Activated T-cell treated with anti-CD3 and anti-CD28 coated beads, Interleukin-2, amount 50 U/mL, for 4 hours (primary cell): ENCODE measurements at regions not wholly inside any gene's neighbourhood (a gene's known extent, or its start where the extent isn't known, plus 50 kb on each side); places are given as distances from the start of the nearest gene placed in this dataset.

Experiments used
- ATAC-seq, 2 donors: fragments of 200-7000 bp; cut with Tn5 transposase; one replicate each; pipeline ENCODE4 v1.10.0; 2021
- DNase-seq: peaks from one replicate; pipeline ENCODE4 v3.0.0-alpha.2; 2020
- H3K27me3 Mint-ChIP-seq: one replicate; pipeline ENCODE4 v1.8.0; 2021; ENCODE audit warnings: low read depth, mixed read lengths
- H3K36me3 Mint-ChIP-seq: one replicate; pipeline ENCODE4 v1.8.0; 2022; ENCODE audit warnings: mixed read lengths; ENCODE audit not compliant: insufficient read depth
- H3K4me1 Mint-ChIP-seq: one replicate; pipeline ENCODE4 v1.8.0; 2021; ENCODE audit warnings: low read depth, mixed read lengths
- H3K4me3 Mint-ChIP-seq: one replicate; pipeline ENCODE4 v1.8.0; 2021; ENCODE audit warnings: mild to moderate bottlenecking, moderate library complexity, mixed read lengths
- H3K9me3 Mint-ChIP-seq: one replicate; pipeline ENCODE4 v1.8.0; 2021; ENCODE audit warnings: mixed read lengths

DNA sequence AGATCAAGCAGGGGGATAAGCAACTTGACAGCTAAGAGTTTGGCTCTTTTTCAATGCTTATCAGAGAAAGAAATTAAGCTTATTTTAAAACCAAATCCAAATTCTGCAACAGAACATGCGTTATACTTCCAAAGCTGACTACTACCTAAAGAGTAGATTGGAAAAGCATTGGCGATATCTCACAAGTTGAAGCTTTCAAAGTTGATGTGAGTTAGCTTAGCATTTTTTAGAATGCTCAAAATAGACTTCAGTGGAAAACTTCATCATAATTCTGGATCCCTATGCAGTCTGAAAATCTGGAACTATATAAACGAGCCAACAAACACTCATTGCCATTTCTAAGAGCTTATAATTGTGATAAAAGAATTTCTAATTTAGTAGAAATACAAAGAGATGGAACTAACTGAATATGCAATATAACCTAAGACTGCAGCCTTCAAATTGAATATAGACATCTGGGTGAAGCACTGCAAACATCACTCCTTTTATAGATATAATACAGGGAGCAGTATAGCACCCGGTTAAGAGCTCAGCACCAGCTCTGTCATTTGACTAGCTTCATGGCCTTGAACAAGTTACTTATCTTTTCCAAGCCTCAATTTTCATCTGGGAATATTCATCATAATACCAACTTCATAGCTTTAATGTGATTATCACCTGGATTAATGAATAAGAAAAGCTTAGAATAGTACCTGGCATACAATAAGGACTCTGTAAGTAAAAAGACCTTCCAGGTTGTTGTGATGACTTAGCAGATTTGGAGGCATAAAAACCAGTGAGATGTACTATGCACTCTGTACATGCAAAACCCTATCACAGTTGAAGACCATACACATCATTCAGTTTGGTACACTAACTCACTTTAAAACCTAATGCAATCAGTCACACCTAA lies 242.7 kb upstream of the TTC14 start:
- H3K36me3 Mint-ChIP-seq = no peaks in the 10 kb centered on the region
- DNase-seq = no peak

DNA sequence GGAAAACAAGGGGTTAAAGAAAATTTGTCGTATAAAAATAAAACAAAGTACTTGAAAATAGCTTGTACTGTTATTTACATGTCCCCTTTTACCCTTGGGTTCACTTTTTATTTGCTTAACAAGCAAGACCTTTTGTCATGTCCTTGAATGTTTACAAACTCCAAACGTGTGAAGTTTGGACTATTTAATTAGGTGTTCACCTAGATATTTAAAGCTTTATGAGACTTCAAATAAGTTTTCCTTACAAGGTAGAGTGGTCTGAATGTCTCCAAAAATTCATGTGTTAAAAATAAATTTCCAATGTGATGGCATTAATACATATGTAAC lies 242.0 kb upstream of the TTC14 start:
- peaks cover 2% of the 10 kb centered on the region for H3K27me3 Mint-ChIP-seq
- no peak for DNase-seq
- ATAC-seq = no peak
- H3K4me1 Mint-ChIP-seq = no peaks in the 10 kb centered on the region
- H3K4me3 Mint-ChIP-seq = no peak overlapping the region
- no peaks in the 10 kb centered on the region for H3K36me3 Mint-ChIP-seq
- H3K9me3 Mint-ChIP-seq = peaks cover 4% of the 10 kb centered on the region

More for the DNA sequence above, 242.7 kb upstream of the TTC14 start:
- peaks cover 2% of the 10 kb centered on the region for H3K27me3 Mint-ChIP-seq
- H3K4me1 Mint-ChIP-seq = no peaks in the 10 kb centered on the region
- no peak for ATAC-seq
- H3K9me3 Mint-ChIP-seq = peaks cover 4% of the 10 kb centered on the region
- H3K4me3 Mint-ChIP-seq = no peak overlapping the region

DNA sequence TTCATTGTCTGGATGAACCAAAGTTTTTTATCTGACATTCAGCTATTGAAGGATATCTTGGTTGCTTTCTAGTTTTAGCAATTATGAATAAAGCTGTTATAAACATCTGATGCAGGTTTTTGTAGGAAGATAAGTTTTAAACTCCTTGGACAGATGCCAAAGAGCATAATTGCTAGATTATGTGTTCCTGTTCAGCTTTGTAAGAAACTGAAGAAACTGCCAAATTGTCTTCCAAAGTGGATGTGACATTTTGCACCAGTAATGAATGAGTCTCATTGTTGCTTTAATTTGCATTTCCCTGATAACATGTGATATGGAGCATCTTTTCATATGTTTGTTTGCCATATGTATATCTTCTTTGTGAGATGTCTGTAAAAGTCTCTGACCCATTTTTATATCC lies 239.9 kb upstream of the TTC14 start:
- Mint-ChIP-seq H3K4me3 (no peak overlapping the region), H3K9me3 (peaks cover 10% of the 10 kb centered on the region), H3K4me1 (no peaks in the 10 kb centered on the region), H3K36me3 (no peaks in the 10 kb centered on the region), H3K27me3 (peaks cover 2% of the 10 kb centered on the region)
- no peak for ATAC-seq
- no peak for DNase-seq

- no peak for ATAC-seq
- DNase-seq = no peak
- Mint-ChIP-seq H3K9me3 (peaks cover 3% of the 10 kb centered on the region), H3K4me1 (no peaks in the 10 kb centered on the region), H3K36me3 (no peaks in the 10 kb centered on the region), H3K4me3 (no peak overlapping the region), H3K27me3 (no peaks in the 10 kb centered on the region)
Observed at GRCh38 chr3:180375831-180376230, 226.1 kb upstream of the TTC14 start.

- no peak for DNase-seq
- no peaks in the 10 kb centered on the region for H3K36me3 Mint-ChIP-seq
- H3K9me3 Mint-ChIP-seq = peaks cover 3% of the 10 kb centered on the region
- no peaks in the 10 kb centered on the region for H3K27me3 Mint-ChIP-seq
- H3K4me3 Mint-ChIP-seq = no peak overlapping the region
- no peaks in the 10 kb centered on the region for H3K4me1 Mint-ChIP-seq
- no peak for ATAC-seq
Observed at GRCh38 chr3:180378496-180378895, 223.5 kb upstream of the TTC14 start.

GRCh38 chr3:180382638-180383180 lies 219.3 kb upstream of the TTC14 start:
- no peaks in the 10 kb centered on the region for H3K9me3 Mint-ChIP-seq
- H3K36me3 Mint-ChIP-seq = no peaks in the 10 kb centered on the region
- no peaks in the 10 kb centered on the region for H3K27me3 Mint-ChIP-seq
- H3K4me1 Mint-ChIP-seq = no peaks in the 10 kb centered on the region
- no peak for DNase-seq
- no peak for ATAC-seq
- H3K4me3 Mint-ChIP-seq = no peak overlapping the region

DNA sequence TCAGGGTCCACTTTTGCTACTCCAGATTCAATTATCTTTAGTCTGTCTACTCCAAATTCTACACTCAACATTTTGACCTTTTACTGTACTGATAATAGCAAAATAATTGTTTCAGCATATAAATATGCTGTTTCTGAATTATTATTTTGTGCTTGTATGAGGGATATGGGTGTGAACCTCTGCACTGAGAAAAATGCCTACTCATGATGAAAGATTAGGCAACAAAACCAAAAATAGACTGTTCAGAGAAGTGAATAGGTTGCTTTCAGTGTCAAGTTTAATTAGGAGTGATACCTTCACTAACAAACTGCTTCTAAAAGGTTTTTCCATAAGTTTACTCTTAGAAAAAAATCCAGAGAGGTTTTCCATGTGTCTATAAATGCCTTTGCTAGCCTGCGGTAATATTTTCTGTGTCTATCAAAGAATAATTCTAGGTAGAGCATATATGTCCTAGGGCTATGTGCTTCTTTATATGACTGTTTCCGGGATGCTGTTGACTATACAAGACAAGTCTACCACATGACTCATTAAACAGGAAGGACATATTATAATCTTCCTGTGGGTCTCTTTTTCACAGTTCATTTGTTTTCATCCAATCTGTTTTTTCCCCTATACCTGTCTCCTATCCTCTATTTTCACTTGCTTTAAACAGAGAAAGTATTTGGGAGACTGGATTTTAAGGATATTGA lies 218.5 kb upstream of the TTC14 start:
- Mint-ChIP-seq H3K9me3 (no peaks in the 10 kb centered on the region), H3K36me3 (no peaks in the 10 kb centered on the region), H3K4me1 (no peaks in the 10 kb centered on the region), H3K27me3 (no peaks in the 10 kb centered on the region), H3K4me3 (no peak overlapping the region)
- no peak for DNase-seq
- no peak for ATAC-seq

DNA sequence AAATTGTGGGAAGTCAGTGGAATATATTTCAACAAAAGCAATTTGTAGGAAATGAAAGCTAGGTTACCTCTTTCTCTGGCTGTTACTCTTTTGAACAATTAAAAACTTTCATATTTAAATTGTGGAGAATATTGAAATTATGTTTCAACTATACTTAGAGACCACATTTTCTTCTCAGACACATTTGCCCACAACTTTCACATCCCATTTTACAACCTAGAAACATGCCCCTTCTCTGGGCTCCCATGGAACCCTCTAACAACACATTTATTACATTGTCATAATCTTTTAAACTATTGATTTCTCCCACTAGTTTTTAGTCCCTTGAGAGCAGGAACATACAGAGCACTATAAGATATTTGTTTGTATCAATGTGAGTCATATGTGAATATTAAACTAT lies 211.7 kb upstream of the TTC14 start:
- no peaks in the 10 kb centered on the region for H3K4me1 Mint-ChIP-seq
- no peaks in the 10 kb centered on the region for H3K36me3 Mint-ChIP-seq
- no peaks in the 10 kb centered on the region for H3K9me3 Mint-ChIP-seq
- ATAC-seq = no peak
- no peak for DNase-seq
- H3K4me3 Mint-ChIP-seq = no peak overlapping the region
- no peaks in the 10 kb centered on the region for H3K27me3 Mint-ChIP-seq

- Mint-ChIP-seq H3K27me3 (no peaks in the 10 kb centered on the region), H3K4me1 (no peaks in the 10 kb centered on the region), H3K9me3 (no peaks in the 10 kb centered on the region), H3K4me3 (no peak overlapping the region), H3K36me3 (no peaks in the 10 kb centered on the region)
- DNase-seq (no peak), ATAC-seq (no peak)
Observed at GRCh38 chr3:180391001-180391400, 211.0 kb upstream of the TTC14 start.

DNA sequence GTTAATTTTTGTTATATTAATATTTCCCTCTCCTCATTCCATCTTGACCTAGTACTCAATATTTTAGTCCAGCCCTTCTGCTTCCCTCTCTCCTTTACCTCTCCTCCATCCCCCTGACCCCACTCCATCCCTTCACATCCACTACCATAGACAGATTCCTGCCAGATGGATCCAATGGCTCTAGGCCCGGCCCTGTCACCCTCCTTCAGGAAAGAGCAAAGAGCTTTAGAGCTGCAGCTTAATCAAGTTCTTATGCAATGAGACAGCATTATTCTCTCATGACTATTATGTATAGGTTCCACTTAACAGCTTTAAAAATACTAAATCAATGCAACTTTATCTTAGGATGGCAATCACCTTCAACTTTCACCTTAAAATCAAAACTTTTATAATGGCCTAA lies 200.7 kb upstream of the TTC14 start:
- Mint-ChIP-seq H3K27me3 (no peaks in the 10 kb centered on the region), H3K36me3 (no peaks in the 10 kb centered on the region), H3K4me3 (no peak overlapping the region), H3K4me1 (no peaks in the 10 kb centered on the region), H3K9me3 (no peaks in the 10 kb centered on the region)
- no peak for ATAC-seq
- no peak for DNase-seq

DNA sequence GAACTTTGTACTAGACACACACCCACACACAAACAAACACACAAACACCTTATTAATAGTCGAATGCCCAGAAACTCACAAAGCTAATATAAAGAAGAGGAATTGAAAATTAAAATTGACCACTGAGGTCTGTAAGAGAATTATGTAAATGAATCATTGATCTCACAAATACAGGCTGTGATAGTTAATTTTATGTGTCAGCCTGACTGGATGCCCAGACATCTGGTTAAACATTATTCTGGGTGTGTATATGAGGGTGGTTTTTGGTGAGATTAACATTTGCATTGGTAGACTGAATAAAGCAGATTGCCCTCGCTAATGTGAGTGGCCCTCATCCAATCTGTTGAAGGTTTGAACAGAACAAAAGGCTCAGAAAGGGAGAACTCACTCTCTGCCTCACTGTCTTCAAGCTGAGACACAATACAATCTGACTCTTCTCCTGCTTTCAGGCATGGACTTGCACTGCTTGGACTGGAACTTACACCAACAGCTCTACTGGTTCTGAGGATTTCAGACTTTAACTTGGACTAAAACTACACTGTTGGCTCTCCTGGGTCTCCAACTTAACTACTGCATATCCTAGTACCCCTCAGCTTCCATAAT lies 199.4 kb upstream of the TTC14 start:
- Mint-ChIP-seq H3K9me3 (no peaks in the 10 kb centered on the region), H3K4me1 (no peaks in the 10 kb centered on the region), H3K4me3 (no peak overlapping the region), H3K36me3 (no peaks in the 10 kb centered on the region), H3K27me3 (no peaks in the 10 kb centered on the region)
- ATAC-seq (no peak), DNase-seq (no peak)

DNA sequence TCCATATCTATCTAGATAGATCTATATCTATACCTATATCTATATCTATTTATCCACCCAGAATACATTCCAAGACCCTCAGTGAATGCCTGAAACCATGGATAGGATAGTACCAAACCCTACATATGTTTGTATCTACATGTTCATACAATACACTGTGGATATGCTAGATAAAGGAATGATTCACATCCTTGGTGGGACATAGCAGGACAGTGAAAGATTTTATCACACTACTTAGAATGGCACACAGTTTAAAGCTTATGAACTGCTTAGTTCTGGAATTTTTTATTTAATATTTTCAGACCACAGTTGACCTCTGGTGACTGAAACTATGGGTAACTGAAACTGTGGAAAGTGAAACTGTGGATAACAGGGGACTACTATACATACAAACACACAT lies 198.8 kb upstream of the TTC14 start:
- no peak for DNase-seq
- Mint-ChIP-seq H3K36me3 (no peaks in the 10 kb centered on the region), H3K9me3 (no peaks in the 10 kb centered on the region), H3K4me1 (no peaks in the 10 kb centered on the region), H3K27me3 (no peaks in the 10 kb centered on the region), H3K4me3 (no peak overlapping the region)
- ATAC-seq = no peak

DNA sequence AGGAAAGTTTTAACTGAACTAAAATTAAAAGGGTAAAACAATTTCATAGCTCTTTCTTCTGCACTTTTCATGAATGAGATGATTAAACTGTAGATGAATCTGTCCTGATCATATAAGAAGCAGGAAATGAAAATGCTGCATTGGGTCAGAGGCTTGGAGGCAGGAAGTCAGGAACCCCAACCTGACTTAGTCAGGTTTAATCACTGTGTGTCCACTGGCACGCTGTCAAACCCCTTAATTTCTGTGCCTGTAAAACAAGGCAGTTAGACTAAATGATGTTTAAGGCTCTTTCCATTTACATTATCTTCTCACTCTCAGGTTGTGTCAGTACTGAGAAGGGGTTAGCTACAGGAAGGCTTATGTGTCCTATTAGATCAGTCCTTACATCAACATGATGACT lies 193.3 kb upstream of the TTC14 start:
- H3K4me1 Mint-ChIP-seq = no peaks in the 10 kb centered on the region
- no peak for ATAC-seq
- no peaks in the 10 kb centered on the region for H3K36me3 Mint-ChIP-seq
- H3K4me3 Mint-ChIP-seq = no peak overlapping the region
- H3K27me3 Mint-ChIP-seq = no peaks in the 10 kb centered on the region
- DNase-seq = no peak
- peaks cover 3% of the 10 kb centered on the region for H3K9me3 Mint-ChIP-seq

DNA sequence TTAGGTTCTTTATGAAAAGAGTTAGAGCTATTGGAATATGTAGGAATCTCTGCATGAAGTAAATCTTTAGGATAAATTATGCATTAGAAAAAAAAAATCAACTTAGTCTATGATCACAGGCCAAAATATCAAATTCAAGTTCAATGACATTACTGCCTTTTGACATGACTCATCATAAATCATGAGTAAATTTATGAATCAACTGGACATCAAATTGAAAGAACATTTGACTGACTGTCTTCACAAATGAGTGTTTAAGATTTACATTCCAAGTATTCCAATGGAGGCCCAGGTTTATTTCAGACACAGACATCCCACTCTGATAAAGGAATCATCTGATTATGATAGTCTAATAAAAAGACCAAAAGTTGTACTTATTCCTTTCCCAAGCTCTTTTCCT lies 192.8 kb upstream of the TTC14 start:
- Mint-ChIP-seq H3K4me1 (no peaks in the 10 kb centered on the region), H3K4me3 (no peak overlapping the region), H3K9me3 (peaks cover 3% of the 10 kb centered on the region), H3K27me3 (no peaks in the 10 kb centered on the region), H3K36me3 (no peaks in the 10 kb centered on the region)
- DNase-seq = no peak
- ATAC-seq = no peak

DNA sequence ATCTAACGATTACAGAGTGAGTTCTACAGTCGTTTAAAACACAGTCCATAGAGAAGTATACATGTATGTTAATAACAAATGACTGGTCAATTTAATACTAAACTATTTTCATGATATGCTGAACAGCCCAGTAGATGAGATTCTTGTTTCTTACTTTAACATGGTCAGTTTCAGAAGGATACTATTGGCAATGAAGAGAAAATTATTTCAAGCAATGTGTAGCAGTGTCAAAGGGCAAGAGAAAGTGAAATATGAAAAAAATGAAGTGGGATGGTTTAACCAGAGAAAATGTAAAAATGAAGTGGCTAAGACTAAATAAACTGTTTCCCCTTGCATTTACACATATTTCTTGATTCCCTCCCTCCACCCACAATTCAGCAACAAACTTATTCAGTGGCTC lies 192.1 kb upstream of the TTC14 start:
- H3K4me1 Mint-ChIP-seq = no peaks in the 10 kb centered on the region
- no peaks in the 10 kb centered on the region for H3K36me3 Mint-ChIP-seq
- no peak overlapping the region for H3K4me3 Mint-ChIP-seq
- no peak for ATAC-seq
- H3K9me3 Mint-ChIP-seq = peaks cover 3% of the 10 kb centered on the region
- no peak for DNase-seq
- no peaks in the 10 kb centered on the region for H3K27me3 Mint-ChIP-seq
